ENCODE measurements at regions not wholly inside any gene's neighbourhood (a gene's known extent, or its start where the extent isn't known, plus 50 kb on each side); places are given as distances from the start of the nearest gene placed in this dataset.

DNA sequence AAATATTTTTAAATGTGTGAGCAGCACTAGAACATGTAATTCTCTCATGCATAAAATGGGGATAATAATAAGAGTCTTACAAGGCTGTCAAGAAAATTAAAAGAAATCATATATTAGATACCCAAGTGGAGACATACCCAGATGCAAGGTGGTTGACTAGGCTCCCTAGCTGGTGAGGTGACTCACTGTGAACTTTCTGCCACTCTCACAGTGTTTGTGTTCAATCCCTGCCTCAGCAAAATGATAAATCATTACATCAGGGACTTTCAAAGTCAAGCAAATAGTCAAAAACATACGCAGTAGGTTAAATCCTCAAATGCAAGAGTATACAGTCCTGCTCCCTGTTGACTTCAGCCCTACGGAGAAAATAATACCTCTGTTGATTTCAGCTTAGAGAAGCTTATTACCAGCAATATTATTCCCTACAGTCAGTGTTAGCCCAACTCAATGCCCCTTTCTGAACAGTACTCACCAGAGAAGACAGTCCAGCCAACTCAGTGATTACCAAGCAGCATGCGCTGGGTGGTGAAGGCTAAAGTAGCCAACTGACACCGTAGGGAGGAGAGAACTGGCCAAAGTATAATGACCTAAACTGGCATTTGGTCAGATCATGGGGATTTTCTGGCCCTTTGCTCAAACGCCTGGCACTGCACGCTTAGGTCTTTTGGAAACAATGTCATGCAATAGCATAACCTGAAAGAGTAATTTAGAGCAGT is 73.1 kb upstream of the BARX2 start:
- no peak for DNase-seq (ENCODE audit: low read depth, low spot score)
- no peak for TF ChIP-seq FOXP2 (optimal IDR thresholded peaks at IDR 0.05; ENCODE audit: control extremely low read depth, extremely low read length, insufficient read depth)
- no peak for TF ChIP-seq EZH2 (IDR thresholded peaks at IDR 0.05)
- no peak for TF ChIP-seq POLR2AphosphoS5 (IDR thresholded peaks at IDR 0.05; ENCODE audit: borderline replicate concordance, low read depth, low read length)

DNA sequence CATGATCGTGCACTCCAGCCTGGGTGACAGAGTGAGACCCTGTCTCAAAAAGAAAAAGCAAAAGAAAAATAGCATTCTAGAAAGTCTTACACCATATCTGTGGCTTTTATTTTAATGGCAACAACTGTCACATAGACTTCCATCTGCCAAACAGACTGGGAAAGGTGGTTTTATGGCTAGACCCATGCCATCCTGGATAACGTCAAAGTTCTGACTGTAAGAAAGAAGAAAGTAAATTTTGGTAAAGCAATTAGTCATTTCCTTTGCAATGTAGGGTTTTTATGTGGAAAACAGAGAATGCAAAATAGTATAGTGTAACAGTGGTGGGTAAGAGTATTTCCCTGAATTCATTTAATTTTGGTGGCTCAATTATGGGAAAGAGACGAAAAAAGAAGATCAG is 75.5 kb upstream of the BARX2 start:
- no peaks in the 10 kb centered on the region for H3K9me3 ChIP-seq (ENCODE audit: low read depth, low read length)
- H3K36me3 ChIP-seq (ENCODE audit: insufficient read depth, low read length): no peaks in the 10 kb centered on the region
- no peak for DNase-seq (ENCODE audit: low read depth, low spot score)
- TF ChIP-seq EZH2 (IDR thresholded peaks at IDR 0.05) (no peak), FOXP2 (optimal IDR thresholded peaks at IDR 0.05; ENCODE audit: control extremely low read depth, extremely low read length, insufficient read depth) (no peak), POLR2AphosphoS5 (IDR thresholded peaks at IDR 0.05; ENCODE audit: borderline replicate concordance, low read depth, low read length) (no peak)
- no peak overlapping the region for H3K9ac ChIP-seq (ENCODE audit: insufficient read length)
- H3K27ac ChIP-seq: no peak overlapping the region
- no peak overlapping the region for H3K4me3 ChIP-seq

More for the DNA sequence above, 73.1 kb upstream of the BARX2 start:
- Histone ChIP-seq H3K36me3 (ENCODE audit: insufficient read depth, low read length) (no peaks in the 10 kb centered on the region), H3K9me3 (ENCODE audit: low read depth, low read length) (no peaks in the 10 kb centered on the region), H3K27ac (no peak overlapping the region), H3K9ac (ENCODE audit: insufficient read length) (no peak overlapping the region), H3K4me3 (no peak overlapping the region)

DNA sequence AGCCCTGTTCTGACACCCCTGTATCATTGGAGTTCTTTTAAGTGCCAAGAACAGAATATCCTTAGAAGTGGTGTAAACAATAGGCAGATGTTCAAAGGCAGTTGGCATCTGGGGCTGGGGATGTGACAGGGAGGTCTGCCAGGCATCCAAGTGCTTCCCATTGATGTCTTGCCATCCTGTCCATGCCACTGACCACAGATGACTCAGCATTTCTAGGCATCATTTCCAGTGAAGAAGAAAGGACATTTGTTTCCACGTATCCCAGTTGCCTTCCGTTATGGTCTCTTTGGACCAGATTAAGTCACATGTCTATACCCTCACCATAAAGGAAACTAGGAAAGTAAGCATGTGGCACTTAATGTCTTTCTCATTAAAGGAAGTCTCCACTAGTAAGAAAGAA is 76.7 kb upstream of the BARX2 start:
- Histone ChIP-seq H3K9me3 (ENCODE audit: low read depth, low read length) (no peaks in the 10 kb centered on the region), H3K36me3 (ENCODE audit: insufficient read depth, low read length) (no peaks in the 10 kb centered on the region), H3K27ac (no peak overlapping the region), H3K9ac (ENCODE audit: insufficient read length) (no peak overlapping the region), H3K4me3 (no peak overlapping the region)
- TF ChIP-seq FOXP2 (optimal IDR thresholded peaks at IDR 0.05; ENCODE audit: control extremely low read depth, extremely low read length, insufficient read depth): no peak
- no peak for TF ChIP-seq EZH2 (IDR thresholded peaks at IDR 0.05)
- no peak for TF ChIP-seq POLR2AphosphoS5 (IDR thresholded peaks at IDR 0.05; ENCODE audit: borderline replicate concordance, low read depth, low read length)
- DNase-seq (ENCODE audit: low read depth, low spot score): no peak

DNA sequence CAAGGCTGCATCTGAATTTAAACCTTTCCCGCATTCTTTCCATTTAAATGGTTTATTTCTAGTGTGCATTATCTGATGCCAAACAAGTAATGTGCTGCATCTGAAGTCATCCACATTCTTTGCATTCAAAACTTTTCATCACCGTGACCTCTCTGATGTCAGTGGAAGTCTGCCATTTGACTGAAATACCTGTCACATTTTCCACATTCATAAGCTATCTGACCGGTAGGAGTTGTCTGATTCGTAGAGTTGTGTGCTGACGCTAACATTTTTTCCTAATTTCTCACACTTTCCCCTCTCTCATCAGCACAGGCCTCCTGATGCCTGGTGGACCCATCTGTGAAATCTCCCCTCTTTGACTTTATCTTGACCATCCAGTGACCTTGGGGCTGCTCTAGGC is 79.9 kb upstream of the BARX2 start:
- TF ChIP-seq FOXP2 (optimal IDR thresholded peaks at IDR 0.05; ENCODE audit: control extremely low read depth, extremely low read length, insufficient read depth): no peak
- no peak for TF ChIP-seq EZH2 (IDR thresholded peaks at IDR 0.05)
- TF ChIP-seq POLR2AphosphoS5 (IDR thresholded peaks at IDR 0.05; ENCODE audit: borderline replicate concordance, low read depth, low read length): no peak
- Histone ChIP-seq H3K9ac (ENCODE audit: insufficient read length) (no peak overlapping the region), H3K4me3 (no peak overlapping the region), H3K36me3 (ENCODE audit: insufficient read depth, low read length) (no peaks in the 10 kb centered on the region), H3K27ac (no peak overlapping the region), H3K9me3 (ENCODE audit: low read depth, low read length) (no peaks in the 10 kb centered on the region)
- no peak for DNase-seq (ENCODE audit: low read depth, low spot score)

DNA sequence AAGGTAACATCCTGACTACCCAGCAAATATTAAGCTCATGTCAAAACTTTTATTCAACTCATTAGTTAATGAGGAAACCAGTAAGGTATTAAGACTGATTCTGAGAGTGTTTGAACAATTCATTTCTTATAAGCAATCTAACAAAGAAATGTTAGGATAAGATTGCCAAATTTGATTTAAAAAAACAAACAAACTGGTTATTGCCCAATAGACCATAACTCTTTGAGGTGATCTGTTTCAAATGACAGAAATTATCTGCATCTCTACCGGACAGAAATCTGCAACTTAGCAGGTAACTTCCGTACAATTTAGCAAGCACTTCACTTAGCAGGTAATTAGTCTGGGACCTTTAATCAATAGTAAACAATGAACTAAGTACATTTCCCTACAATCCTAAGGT is 82.9 kb upstream of the BARX2 start:
- TF ChIP-seq FOXP2 (optimal IDR thresholded peaks at IDR 0.05; ENCODE audit: control extremely low read depth, extremely low read length, insufficient read depth): no peak
- no peak for TF ChIP-seq EZH2 (IDR thresholded peaks at IDR 0.05)
- no peak for TF ChIP-seq POLR2AphosphoS5 (IDR thresholded peaks at IDR 0.05; ENCODE audit: borderline replicate concordance, low read depth, low read length)

DNA sequence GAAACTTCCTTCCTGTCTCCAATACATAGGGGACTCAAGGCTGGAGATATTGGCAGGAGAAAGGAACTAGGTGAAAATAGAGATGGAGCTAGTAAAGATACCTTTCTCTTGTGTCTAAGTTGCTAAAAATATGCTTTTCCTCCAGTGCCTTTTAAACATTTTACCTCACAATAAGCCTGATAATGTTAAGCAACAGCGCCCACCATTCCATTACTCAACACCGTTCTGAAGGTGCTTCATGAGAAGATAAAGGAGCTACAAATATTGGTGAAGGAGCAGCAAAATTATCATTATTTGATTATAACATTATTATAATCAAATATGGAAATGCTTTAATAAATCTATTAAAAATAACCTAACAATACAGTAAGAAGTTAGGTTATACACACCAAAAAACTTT is 83.6 kb upstream of the BARX2 start:
- Histone ChIP-seq H3K4me3 (no peak overlapping the region), H3K36me3 (ENCODE audit: insufficient read depth, low read length) (no peaks in the 10 kb centered on the region), H3K9me3 (ENCODE audit: low read depth, low read length) (no peaks in the 10 kb centered on the region), H3K9ac (ENCODE audit: insufficient read length) (no peak overlapping the region), H3K27ac (no peak overlapping the region)
- DNase-seq (ENCODE audit: low read depth, low spot score): no peak
- TF ChIP-seq POLR2AphosphoS5 (IDR thresholded peaks at IDR 0.05; ENCODE audit: borderline replicate concordance, low read depth, low read length) (no peak), FOXP2 (optimal IDR thresholded peaks at IDR 0.05; ENCODE audit: control extremely low read depth, extremely low read length, insufficient read depth) (no peak), EZH2 (IDR thresholded peaks at IDR 0.05) (no peak)

More for the DNA sequence above, 82.9 kb upstream of the BARX2 start:
- Histone ChIP-seq H3K27ac (no peak overlapping the region), H3K9me3 (ENCODE audit: low read depth, low read length) (no peaks in the 10 kb centered on the region), H3K9ac (ENCODE audit: insufficient read length) (no peak overlapping the region), H3K36me3 (ENCODE audit: insufficient read depth, low read length) (no peaks in the 10 kb centered on the region), H3K4me3 (no peak overlapping the region)
- DNase-seq (ENCODE audit: low read depth, low spot score): no peak

DNA sequence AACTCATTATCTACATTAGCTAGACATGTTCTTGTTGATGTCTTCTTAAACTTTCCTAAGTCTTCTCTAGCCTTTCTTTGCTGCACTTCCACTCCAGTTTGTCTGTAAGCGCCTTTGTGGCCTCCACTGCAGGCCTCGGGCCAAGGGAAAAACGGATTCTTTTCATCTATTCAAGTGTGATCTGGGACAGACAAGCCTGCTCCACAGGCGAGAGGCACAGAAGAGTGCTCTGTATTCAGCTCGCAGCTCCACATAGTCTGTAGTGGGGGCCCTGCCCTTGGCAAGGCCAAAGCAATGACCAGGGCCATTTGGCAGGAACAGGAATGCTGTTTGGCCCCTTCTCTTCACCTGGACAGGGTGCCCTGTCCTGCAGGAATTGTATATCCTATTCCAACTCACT is 84.1 kb upstream of the BARX2 start:
- DNase-seq (ENCODE audit: low read depth, low spot score): no peak
- no peak for TF ChIP-seq FOXP2 (optimal IDR thresholded peaks at IDR 0.05; ENCODE audit: control extremely low read depth, extremely low read length, insufficient read depth)
- TF ChIP-seq POLR2AphosphoS5 (IDR thresholded peaks at IDR 0.05; ENCODE audit: borderline replicate concordance, low read depth, low read length): no peak
- TF ChIP-seq EZH2 (IDR thresholded peaks at IDR 0.05): no peak
- H3K36me3 ChIP-seq (ENCODE audit: insufficient read depth, low read length): no peaks in the 10 kb centered on the region
- no peak overlapping the region for H3K27ac ChIP-seq
- H3K4me3 ChIP-seq: no peak overlapping the region
- H3K9me3 ChIP-seq (ENCODE audit: low read depth, low read length): no peaks in the 10 kb centered on the region
- H3K9ac ChIP-seq (ENCODE audit: insufficient read length): no peak overlapping the region

DNA sequence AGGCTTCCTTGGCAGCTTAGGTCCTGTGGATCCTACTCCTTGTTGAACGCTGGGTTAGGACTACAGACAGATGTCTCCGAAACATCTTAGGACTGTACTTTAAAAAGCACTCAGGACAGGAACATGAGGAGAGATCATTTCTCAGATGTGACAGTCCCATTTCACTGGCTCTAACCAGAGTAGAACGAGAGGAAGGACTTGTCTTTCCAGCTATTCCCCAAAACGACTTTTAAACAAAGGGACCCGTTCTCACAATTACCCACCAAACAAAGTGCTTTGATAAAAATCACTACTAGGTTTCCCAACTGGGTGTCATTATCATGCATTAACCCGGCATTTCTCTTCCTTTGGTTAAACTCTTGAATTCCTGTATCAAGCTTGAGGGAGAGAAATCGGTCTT is 84.7 kb upstream of the BARX2 start:
- TF ChIP-seq POLR2AphosphoS5 (IDR thresholded peaks at IDR 0.05; ENCODE audit: borderline replicate concordance, low read depth, low read length) (no peak), FOXP2 (optimal IDR thresholded peaks at IDR 0.05; ENCODE audit: control extremely low read depth, extremely low read length, insufficient read depth) (no peak)
- H3K4me3 ChIP-seq: no peak overlapping the region
- no peaks in the 10 kb centered on the region for H3K36me3 ChIP-seq (ENCODE audit: insufficient read depth, low read length)
- no peak overlapping the region for H3K9ac ChIP-seq (ENCODE audit: insufficient read length)
- H3K9me3 ChIP-seq (ENCODE audit: low read depth, low read length): no peaks in the 10 kb centered on the region
- no peak overlapping the region for H3K27ac ChIP-seq
- no peak for DNase-seq (ENCODE audit: low read depth, low spot score)

Data from SK-N-MC (cell line).